ENCODE measurements at regions not wholly inside any gene's neighbourhood (a gene's known extent, or its start where the extent isn't known, plus 50 kb on each side); places are given as distances from the start of the nearest gene placed in this dataset.

DNA sequence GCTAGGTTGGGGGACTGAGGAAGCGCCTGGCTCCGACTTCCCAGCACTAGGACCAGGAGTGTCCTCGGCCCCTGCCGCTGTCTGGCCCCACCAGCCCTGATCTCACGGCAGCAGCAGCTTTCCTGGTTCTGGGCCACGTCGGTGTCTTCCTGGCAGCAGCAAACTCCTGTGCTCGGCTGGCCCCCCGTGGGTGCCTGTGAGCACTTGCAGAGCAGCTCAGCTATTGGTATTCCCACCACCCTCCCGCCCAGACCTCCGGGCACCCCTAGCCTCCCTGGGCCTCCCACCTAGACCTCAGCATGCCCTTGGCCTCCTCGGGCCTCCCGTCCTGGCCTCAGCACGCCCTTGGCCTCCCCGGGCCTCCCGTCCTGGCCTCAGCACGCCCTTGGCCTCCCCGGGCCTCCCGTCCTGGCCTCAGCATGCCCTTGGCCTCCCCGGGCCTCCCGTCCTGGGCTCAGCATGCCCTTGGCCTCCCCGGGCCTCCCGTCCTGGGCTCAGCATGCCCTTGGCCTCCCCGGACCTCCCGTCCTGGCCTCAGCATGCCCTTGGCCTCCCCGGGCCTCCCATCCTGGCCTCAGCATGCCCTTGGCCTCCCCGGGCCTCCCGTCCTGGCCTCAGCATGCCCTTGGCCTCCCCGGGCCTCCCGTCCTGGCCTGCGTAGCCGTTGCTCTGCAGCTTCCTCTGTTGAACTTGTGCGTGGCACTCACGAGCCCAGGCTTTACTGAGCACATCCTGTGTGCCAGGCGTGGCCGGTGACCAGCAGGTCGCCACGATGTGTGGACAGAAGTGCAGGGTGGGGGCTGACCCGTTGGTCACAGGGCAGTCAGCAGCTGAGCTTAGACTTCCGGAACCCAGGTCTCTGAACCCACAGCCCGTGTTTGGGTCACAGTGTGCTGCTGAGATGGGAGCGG is 51.8 kb upstream of the ACSF3 start:
- 85% methylated on average over 31 of the region's 42 CpGs for WGBS
- H3K4me1 ChIP-seq: no peaks in the 10 kb centered on the region
- H3K27me3 ChIP-seq: peaks cover 0 to 100% (median 15%) of the 10 kb centered on the region in 4 donors
- H3K36me3 ChIP-seq: no peaks in the 10 kb centered on the region
- H3K9me3 ChIP-seq: no peaks in the 10 kb centered on the region
- H3K4me3 ChIP-seq: no peak overlapping the region
- intact Hi-C loops (cut with DNase I): no loop called here
- no peak overlapping the region for H3K27ac ChIP-seq (replicated peaks in 1 of 4)
- no peak for DNase-seq (ENCODE audit: extremely low spot score)
- TF ChIP-seq, protein P1, sequence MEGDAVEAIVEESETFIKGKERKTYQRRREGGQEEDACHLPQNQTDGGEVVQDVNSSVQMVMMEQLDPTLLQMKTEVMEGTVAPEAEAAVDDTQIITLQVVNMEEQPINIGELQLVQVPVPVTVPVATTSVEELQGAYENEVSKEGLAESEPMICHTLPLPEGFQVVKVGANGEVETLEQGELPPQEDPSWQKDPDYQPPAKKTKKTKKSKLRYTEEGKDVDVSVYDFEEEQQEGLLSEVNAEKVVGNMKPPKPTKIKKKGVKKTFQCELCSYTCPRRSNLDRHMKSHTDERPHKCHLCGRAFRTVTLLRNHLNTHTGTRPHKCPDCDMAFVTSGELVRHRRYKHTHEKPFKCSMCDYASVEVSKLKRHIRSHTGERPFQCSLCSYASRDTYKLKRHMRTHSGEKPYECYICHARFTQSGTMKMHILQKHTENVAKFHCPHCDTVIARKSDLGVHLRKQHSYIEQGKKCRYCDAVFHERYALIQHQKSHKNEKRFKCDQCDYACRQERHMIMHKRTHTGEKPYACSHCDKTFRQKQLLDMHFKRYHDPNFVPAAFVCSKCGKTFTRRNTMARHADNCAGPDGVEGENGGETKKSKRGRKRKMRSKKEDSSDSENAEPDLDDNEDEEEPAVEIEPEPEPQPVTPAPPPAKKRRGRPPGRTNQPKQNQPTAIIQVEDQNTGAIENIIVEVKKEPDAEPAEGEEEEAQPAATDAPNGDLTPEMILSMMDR (IDR thresholded peaks at IDR 0.05): no peak
- TF ChIP-seq POLR2A (IDR thresholded peaks at IDR 0.05; ENCODE audit: low read depth) (no peak), EP300 (IDR thresholded peaks at IDR 0.05) (no peak), POLR2AphosphoS5 (IDR thresholded peaks at IDR 0.05) (no peak)

DNA sequence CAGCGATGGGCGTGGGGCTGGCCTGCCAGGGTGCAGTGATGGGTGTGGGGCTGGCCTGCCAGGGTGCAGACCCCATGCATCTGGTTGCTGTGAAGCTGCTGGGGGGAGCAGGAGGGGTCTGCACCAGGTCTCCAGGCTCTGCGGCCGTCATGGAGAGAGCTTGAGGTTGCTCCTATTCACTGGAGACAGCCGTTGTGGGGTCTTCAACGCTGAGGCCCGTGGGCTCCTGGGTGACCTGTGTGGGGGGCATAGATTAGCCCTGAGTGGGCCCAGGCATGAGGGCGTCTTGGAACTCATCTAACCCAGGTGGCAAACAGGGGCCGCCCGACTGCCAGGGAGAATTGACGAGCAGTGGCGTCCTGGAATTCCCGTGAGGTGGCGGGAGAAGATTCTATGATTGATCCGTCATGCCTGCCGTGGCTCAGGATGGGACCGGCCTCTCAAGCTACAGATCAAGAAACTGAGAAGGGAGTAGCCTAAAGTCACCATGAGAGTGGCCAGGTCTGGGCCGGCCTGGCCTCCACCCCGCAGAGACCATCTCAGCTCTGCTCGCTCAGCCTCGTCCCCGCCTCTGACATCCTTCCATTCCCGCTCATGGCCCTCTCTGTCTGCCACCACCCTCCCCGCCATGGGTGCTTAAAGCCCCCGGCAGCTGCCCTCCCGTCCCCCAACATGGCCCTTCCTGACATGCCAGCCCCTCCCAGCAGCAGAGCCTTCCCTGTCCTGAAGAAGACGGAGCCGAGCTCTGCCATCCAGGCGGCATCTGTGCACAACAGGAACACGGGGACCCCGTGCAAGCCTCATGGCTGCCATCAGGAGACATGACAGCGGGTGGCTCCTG is 50.7 kb upstream of the ACSF3 start:
- no peak for DNase-seq (ENCODE audit: extremely low spot score)
- Histone ChIP-seq H3K4me1 (no peaks in the 10 kb centered on the region), H3K9me3 (no peaks in the 10 kb centered on the region), H3K27me3 (peaks cover 0 to 100% (median 16%) of the 10 kb centered on the region in 4 donors), H3K36me3 (no peaks in the 10 kb centered on the region), H3K27ac (replicated peaks in 1 of 4) (no peak overlapping the region), H3K4me3 (no peak overlapping the region)
- WGBS: 78% methylated on average over 21 of the region's 32 CpGs
- TF ChIP-seq, protein P1 (IDR thresholded peaks at IDR 0.05): no peak
- no peak for TF ChIP-seq POLR2A (IDR thresholded peaks at IDR 0.05; ENCODE audit: low read depth)
- TF ChIP-seq EP300 (IDR thresholded peaks at IDR 0.05): no peak
- TF ChIP-seq POLR2AphosphoS5 (IDR thresholded peaks at IDR 0.05): no peak
- intact Hi-C loops (cut with DNase I): no loop called here

DNA sequence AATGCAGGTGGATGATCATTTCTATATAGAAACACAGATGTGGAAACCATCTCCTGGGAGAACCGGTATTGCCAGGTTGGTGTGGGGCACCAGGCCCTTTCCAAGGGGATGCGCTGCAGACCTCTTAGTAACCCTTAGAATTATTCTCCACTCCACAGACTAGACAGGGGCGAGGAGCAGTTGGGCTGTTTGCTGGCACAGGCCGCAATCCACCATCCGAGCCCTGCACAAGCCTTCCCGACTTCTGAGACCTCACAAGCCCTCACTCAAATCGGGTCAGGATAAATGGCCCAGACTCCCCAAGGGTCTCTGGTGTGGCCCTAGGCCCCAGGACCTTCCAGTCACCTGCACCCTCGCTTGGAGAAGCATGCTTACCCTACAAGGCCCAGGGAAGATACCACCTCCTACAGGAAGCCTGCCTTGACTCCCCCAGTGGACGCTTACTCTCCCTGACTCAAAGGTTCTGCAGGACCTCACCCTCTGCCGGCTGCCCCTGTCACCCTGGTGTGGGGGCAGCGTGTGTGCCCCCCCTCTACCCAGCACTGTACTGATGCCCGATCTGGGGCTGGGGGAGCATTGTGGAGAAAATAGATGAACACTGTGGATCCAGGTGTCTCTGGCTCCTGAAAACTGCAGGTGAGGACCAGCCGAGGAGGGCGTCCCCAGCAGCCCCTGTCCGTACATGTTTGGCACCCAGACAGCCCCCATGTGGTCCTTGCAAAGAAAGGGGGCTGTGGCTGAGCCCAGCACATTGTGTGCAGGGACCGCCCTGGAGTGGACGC is 49.8 kb upstream of the ACSF3 start:
- Histone ChIP-seq H3K9me3 (no peaks in the 10 kb centered on the region), H3K36me3 (no peaks in the 10 kb centered on the region), H3K27me3 (peaks cover 0 to 100% (median 17%) of the 10 kb centered on the region in 4 donors), H3K4me3 (no peak overlapping the region), H3K27ac (replicated peaks in 1 of 4) (no peak overlapping the region), H3K4me1 (no peaks in the 10 kb centered on the region)
- TF ChIP-seq POLR2AphosphoS5 (IDR thresholded peaks at IDR 0.05) (no peak), POLR2A (IDR thresholded peaks at IDR 0.05; ENCODE audit: low read depth) (no peak), EP300 (IDR thresholded peaks at IDR 0.05) (no peak)
- TF ChIP-seq, protein P1 (IDR thresholded peaks at IDR 0.05): no peak
- no peak for DNase-seq (ENCODE audit: extremely low spot score)
- intact Hi-C loops (cut with DNase I): no loop called here
- WGBS: 67% methylated on average over 7 of the region's 17 CpGs
